NCI-H1092 (cell line): ENCODE measurements at regions not wholly inside any gene's neighbourhood (a gene's known extent, or its start where the extent isn't known, plus 50 kb on each side); places are given as distances from the start of the nearest gene placed in this dataset.
"Not testable (repeated sequence)": the region's sequence is repeated elsewhere in the genome, so short reads cannot be mapped to it uniquely, and the experiment has no call there.

Experiments used
- DNase-seq: peaks from one replicate; lab custom pipeline; 2025; lab: John Stamatoyannopoulos, UW

DNA sequence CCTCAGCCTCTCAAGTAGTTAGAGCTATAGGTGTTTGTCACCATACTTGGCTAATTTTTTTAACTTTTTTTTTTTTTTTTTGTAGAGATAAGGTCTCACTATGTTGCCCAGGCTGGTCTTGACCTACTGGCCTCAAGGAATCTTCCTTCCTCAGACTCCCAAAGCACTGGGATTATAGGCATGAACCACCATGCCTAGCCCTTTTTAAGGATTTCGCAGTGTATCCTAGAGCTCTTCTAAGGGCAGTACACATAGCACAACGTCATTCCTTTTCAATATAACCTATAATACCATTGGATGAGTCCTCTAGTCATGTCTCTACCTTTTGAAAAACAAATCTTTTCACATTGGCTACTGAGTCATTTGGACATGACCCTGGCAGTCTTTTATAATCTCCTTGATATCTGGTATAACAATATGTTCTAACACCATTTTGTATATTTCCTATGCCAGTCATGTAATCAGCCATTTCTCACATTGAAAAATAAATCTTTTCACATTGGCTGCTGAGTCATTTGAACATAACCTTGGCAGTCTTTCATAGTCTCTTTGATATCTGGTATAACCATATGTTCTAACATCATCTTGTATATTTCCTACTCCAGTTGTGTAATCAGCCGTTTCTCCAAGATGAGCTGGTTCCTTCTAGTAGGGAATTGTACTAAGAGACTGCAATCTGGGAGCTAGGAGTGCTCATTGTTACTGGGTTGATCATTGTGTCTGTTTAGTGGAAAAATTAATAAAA is 944.7 kb downstream of the MCTP2 start:
- no peak for DNase-seq

DNA sequence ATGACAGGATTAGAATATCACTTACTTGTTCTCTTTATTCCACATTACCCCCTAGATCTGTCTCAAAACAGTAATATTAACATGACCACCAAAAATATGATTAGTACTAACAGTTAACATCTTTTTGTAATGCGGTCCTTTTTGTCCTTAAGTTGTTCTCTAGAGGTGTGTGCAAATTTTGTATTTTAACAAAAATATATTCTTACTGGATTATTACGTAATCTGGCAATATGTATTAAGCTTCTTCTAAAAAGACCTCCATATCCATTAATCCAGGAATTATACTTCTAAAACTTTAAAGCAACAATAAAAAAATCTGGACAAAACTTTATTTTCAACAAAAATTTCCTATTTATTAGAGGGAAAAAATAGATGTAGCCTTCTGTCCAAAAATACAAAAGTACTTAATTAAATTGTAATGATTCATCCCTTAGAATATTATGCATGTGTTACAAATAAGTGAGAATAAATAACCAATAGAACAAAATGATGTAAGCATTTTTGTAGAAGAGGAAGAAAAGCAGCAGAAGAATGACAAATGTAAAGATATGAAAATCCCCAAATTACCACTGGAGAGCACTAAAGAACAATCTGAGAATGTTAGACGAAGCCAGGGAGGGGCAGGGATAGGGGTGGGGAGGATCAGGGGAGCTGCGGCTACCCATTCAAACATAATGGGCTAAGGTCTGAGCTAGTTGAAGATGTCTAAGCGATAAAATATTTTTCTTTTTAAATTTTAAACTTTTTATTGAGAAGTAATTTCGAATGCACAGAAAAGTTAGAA is 945.6 kb downstream of the MCTP2 start:
- no peak for DNase-seq

DNA sequence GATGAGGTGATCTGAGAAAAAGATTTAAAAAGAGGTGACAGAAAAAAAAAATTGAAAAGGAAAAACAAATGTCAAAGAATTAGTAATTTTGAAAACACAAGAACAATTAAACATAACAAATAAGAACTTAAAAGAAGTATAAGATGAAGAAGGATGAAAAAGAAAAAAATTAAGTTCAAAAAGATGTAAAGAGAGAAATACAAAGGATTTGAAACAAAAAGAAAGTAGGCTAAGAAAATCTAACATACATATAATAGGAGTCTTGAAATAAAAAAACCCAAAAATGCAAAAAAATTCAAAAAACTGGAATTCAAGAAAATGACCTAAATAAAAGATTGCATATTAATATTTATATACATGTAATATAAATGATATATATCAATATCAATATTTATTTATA is 949.2 kb downstream of the MCTP2 start:
- DNase-seq = no peak

DNA sequence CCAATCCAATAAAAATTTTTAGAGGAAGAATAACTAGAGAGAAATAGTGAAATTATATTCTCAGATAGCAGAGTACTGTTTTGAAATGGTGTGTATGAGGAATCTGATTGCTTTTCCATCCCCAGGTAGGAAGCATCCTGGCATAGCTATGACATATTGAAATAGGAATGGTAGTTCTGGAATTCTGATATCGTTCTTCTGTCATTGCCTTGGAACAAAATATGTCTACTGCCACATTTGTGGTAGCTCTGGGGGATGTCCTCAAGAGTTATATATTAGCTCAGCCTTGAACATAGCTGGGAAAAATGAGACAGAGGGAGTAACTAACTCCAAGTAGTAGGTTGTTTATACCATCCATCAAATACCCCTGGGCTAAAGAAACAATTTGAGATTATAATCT is 950.7 kb downstream of the MCTP2 start:
- DNase-seq = no peak

DNA sequence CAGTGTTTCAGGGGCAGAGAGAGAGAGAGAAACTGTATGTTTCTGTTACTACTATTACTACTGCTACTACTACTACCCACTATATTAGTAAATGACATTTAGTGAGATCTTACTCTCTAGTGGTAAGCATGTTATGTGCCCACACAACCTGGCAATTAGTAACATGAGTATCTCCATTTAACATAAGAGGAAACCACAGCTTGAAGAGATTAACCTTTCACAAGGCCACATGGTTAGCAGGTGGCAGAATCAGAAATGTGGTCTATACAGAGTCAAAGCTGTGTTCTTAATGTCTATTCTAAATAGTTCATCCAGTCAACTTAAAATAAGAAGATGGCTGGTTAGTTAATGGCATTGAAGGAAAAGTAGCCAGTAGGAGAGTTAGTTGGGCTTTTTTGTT is 961.6 kb downstream of the MCTP2 start:
- DNase-seq = no peak

DNA sequence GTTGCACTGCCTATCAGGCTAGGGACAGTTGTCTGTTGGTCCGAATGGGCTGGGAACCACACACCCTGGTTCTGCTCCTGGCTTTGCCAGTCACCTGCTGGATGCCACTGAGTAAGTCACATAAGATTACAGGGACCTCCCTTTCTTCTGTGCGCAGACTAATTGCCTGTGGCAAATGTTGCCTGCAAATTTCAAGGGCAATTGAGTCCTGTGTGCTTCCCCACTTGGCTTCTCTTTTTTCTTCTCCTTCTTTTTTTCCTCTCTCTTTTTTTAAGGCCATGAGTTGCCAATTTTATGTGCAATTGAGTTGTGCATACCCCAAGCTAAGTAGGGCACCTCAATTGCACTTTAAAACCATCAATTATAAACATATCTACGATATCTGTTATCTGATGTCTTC is 963.4 kb downstream of the MCTP2 start:
- no peak for DNase-seq

DNA sequence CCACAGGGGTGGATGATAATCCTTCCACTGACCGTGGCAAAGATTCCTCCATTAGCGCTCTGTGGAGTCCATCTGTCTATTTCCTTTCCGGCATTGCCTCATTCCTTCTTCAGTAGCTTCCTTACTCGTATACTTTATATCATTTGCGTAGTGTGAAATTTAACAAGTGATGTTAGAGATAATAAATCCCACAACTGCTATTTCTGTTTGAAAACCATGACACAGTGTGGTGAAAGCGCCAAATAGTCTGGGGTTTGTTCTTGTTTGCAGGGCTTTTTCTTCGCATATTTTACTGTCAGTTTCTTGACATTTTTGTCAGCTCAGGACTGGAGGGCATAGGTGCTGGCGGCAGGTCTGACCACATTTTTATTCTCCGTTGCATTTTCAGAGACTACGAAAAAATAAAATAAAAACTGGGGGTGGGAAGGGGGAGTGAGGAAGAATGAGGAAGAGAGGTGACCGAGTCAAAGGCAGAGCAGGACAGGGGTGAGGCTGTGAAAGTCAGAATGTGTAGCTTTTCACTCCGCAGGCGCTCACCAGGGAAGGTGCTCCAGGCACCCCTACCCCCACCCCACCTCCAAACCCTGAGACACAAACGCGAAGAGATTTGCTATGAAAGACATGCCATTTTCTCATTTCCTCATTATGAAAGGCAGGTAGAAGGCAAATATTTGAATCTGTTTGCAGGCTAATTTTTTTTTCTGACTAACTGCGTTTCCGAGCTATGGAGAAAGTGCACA is 965.0 kb downstream of the MCTP2 start:
- DNase-seq = no peak

DNA sequence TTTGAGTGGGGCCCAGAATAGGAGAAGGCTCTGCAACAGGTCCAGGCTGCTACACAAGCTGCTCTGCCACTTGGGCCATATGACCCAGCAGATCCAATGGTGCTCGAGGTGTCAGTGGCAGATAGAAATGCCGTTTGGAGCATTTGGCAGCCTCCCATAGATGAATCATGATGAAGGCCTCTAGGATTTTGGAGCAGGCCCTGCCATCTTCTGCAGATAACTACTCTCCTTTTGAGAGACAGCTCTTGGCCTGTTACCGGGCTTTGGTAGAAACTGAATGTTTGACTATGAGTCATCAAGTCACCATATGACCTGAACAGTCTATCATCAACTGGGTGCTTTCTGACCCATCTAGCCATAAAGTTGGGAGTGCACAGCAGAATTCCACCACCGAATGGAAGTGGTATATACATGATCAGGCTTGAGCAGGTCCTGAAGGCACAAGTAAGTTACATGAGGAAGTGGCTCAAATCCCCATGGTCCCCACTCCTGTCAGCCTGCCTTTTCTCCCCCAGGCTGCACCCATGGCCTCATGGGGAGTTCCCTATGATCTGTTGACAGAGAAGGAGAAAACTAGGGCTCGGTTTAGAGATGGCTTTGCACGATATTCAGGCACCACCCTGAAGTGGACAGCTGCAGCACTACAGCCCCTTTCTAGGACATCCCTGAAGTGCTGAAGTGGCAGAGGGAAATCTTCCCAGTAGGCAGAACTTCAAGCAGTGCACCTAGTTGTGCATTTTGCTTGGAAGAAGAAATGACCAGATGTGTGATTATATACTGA is 971.4 kb downstream of the MCTP2 start:
- no peak for DNase-seq

GRCh38 chr15:95205077-95205476 is 973.7 kb downstream of the MCTP2 start:
- DNase-seq = no peak

- not testable (repeated sequence) for DNase-seq
These were observed 974.5 kb downstream of the MCTP2 start for GRCh38 chr15:95205830-95206229.

GRCh38 chr15:95208071-95208470 is 976.7 kb downstream of the MCTP2 start:
- no peak for DNase-seq

DNA sequence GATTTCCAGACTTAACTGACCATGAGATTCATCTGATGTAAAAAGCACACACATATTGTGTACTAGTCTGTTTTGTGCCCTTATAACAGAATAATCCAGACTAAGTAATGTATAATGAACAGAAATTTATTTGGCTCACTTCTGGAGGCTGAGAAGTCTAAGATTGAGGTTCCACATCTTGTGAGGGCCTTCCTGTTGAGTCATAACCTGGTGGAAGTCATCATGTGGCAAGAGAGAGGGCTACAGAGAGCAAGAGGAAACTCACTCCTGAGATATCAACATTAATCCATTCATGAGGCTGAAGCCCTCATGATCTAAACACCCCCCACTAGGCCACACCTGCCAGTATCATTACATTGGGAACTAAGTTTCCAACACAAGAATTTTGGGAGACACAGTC is 977.6 kb downstream of the MCTP2 start:
- DNase-seq = no peak

DNA sequence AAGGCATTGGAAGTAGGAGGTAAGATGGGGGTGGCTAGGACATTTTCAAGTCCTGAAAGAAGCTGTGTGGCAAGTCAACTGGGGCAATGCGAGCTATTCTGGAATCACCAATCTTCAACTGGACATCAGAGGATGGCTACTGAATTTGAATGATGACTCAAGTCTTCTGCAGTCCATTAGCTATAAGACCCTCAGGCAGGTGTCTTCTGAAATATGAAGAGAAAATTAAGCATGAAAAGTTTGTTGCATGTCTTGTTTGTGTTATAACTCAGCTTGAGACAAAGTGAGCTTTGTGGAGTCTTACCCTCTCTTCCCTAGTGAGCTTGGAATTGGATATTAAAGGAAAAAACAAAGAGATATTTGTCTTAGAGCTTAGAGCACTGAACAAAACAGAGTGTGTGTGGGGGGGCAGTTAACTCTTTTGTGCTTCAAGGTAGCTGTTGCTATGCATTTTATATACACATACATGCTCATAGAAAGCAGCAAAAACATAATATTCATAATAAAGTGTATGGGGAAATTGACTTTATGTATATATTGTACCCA is 979.1 kb downstream of the MCTP2 start:
- DNase-seq = no peak

- DNase-seq = no peak
These were observed 983.7 kb downstream of the MCTP2 start for GRCh38 chr15:95215017-95215416.

DNA sequence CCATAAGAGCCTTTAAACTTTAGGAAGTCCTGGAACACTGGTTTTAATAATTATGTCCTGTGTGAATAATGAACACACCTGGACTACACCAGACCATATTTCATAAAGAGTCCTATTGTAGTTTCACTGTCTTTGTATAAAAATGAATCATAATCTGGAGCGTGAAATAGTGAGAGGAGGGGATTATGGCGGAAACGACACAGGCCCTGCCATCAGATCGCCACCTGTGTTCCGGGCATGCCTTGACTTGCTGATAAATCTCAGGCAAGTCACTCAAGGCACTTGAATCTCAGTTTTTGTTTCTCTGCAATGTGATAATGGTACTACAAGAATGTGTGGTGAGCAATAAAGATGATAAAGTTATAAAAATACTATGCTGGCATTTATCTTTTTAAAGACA is 995.5 kb downstream of the MCTP2 start:
- no peak for DNase-seq

GRCh38 chr15:95227235-95227634 is 995.9 kb downstream of the MCTP2 start:
- no peak for DNase-seq

DNA sequence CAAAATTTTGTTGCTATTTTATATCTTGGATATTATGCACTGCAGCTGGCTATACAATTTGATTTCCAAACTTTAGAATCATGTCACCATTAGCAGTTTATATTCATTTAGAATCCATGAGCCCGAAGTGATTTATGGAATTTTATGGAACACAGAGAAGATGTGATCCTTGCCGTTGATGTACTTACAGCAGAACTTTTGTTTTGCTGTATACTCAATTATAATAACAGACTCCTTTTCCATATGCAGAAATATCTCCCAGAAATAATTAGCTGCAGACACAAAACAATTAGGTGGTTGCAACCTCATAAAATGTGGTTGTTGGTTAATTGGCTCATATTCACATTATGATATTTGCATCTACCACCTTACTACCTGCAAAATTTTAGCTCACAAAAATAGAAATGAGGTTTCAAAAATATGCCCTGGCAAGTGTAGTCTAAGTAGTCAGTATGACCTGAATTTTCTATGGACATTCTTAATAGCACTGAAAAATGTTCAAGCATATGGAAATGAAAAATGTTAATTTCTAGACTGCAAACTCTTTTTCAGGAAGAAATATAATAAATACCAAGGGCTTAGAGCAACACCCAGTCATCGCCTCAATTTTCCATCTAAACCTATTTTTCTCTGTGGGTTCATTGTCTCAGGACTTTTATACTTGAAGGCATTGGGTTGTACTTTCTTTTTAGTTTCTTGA is 997.6 kb downstream of the MCTP2 start:
- DNase-seq = no peak

- no peak for DNase-seq
These were observed 1003.7 kb downstream of the MCTP2 start for GRCh38 chr15:95235033-95235432.

GRCh38 chr15:95247071-95247984 is 1016.0 kb downstream of the MCTP2 start:
- no peak for DNase-seq

- no peak for DNase-seq
These were observed 1018.2 kb downstream of the MCTP2 start for GRCh38 chr15:95249524-95249923.
